Smooth muscle cell of the brain vasculature (primary cell): ENCODE measurements at regions not wholly inside any gene's neighbourhood (a gene's known extent, or its start where the extent isn't known, plus 50 kb on each side); places are given as distances from the start of the nearest gene placed in this dataset.
A peak's percentile ranks its signal among the peaks of the same experiment; 100 is the strongest.
"Not testable (repeated sequence)": the region's sequence is repeated elsewhere in the genome, so short reads cannot be mapped to it uniquely, and the experiment has no call there.

Experiments used
- DNase-seq: peaks from one replicate; pipeline ENCODE4 v3.0.0-alpha.2; 2012; ENCODE audit warnings: low read depth, low spot score

DNA sequence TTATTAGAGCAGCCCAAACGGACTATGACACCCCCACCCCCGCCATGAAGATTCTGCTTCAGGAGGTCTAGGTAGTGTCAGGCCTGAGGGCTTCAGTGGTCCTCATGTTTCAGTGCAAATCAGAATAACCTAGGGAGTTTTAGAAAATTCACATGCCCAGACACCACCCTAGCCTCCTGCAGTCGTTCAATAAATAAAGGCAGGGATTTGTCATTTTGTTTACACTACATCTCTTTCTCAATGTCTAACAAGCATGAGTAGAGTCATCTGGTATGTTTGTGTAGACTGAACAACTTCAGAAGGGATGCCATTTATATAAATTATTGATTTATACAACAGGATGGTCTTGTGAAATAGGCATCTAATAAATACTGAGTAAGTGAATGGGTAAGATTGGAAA is 112.1 kb upstream of the SERPINE2 start:
- DNase-seq: no peak

DNA sequence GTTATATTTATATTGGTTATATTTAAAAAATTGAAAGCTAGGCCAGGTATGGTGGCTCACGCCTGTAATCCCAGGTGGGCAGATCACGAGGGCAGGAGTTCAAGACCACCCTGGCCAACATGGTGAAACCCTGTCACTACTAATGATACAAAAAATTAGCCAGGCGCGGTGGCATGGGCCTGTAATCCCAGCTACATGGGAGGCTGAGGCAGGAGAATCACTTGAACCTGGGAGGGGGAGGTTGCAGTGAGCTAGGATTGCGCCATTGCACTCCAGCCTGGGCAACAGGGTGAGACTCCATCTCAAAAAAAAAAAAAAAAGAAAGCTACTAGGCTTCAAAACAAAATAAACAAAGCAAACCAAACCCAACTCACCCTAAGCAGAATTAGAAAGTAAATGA is 109.0 kb upstream of the SERPINE2 start:
- not testable (repeated sequence) for DNase-seq

DNA sequence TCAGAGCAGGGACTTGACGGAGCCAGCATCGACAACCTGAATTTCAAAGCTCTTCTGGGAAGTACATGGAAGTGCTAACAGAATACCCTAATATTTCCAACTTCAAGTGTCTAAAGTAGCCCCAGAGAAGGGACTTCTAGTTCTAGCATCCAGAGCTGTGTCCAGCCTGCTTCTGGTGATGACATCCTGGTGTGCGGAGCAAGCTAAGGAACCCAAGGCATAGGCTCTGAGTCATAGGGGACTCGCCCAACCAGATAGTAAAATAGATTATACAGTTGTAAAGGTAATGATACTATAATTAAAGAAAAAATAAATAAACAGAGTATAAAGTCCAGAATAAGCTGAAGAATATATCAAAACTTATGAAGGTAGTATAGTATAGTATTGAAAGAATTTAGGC is 108.1 kb upstream of the SERPINE2 start:
- DNase-seq: no peak

DNA sequence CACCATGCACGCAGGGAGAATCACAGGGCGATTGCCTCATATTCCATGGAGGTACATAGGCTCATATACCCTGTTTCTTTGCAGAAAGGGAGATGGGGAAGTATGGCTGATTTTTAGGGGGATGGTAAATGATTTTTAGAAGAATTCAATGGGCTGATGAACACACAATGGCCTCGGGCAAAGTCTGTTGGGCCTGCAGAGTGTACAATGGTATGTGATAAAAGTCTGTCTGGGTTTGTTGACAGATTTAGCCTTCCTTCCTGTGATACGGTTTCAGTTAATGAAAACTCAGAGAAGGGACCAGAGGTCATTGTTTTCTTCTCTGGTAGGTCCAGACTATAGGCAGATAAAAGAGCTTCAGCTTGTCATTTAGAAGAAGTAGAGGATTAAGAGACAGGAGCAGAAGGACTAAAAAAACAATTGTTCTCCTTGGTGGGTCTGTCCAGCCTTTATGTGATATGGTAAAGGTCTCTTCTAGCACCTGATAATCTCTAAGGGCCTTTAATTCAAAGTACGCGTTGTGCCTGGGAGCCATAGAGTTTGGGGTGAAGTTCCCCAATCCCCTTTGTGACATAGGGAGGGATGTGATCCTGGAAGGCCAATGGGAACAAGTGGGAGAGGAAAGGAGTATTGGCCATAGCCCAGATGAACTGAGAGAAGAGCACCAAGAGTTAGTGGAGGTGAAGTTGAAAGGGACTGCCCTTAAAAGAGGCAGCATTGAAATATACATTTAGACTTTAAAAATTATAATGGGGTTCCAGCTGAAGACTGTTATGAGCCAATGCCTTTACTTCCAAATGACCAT is 107.5 kb upstream of the SERPINE2 start:
- DNase-seq: no peak

DNA sequence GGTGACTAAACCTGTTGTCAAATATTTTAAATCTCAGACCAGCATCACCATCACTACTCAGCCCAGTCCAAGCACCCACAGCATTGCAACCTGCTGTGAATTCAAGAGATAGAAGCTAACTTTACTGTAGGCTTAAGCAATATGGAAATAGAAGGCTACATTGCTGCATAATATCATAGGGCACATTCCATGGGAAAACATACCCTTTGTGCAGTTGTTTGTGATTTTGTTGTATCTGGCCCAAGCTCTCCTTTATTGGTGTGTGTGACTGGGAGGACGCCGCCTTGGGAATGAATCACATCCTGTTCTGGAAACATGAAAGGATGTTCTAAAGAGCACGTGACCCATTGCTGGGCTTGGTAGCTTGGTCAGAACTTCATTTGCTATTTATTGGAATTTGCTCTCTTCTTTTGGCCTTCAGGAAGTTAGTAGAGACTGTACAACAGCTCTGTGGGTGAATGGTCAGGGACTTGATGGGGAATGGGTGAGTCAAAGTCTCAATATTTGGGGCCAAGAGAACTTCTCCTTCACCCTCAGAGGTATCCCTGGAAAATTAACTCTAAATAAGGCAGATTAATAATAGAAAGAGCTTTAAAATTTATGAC is 106.8 kb upstream of the SERPINE2 start:
- DNase-seq: peak; percentile 44

DNA sequence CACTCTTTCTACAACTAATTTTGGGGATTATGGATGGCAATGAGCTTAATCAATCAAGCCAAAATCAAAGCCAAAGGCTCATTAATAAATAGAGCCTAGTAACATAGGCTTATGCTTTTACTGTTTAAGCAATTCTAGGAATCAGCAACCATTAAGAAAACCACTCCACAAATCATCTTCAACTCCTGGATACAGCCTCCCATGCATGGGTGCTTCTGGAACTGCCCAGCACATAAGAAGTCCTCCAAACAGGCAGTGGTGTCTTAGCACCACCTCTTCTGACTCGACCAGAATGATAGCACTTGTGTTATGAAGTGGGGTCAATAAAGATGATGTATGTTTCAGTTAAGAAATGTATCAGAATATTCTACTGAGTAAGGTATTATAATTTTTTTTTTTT is 104.4 kb upstream of the SERPINE2 start:
- DNase-seq: no peak

DNA sequence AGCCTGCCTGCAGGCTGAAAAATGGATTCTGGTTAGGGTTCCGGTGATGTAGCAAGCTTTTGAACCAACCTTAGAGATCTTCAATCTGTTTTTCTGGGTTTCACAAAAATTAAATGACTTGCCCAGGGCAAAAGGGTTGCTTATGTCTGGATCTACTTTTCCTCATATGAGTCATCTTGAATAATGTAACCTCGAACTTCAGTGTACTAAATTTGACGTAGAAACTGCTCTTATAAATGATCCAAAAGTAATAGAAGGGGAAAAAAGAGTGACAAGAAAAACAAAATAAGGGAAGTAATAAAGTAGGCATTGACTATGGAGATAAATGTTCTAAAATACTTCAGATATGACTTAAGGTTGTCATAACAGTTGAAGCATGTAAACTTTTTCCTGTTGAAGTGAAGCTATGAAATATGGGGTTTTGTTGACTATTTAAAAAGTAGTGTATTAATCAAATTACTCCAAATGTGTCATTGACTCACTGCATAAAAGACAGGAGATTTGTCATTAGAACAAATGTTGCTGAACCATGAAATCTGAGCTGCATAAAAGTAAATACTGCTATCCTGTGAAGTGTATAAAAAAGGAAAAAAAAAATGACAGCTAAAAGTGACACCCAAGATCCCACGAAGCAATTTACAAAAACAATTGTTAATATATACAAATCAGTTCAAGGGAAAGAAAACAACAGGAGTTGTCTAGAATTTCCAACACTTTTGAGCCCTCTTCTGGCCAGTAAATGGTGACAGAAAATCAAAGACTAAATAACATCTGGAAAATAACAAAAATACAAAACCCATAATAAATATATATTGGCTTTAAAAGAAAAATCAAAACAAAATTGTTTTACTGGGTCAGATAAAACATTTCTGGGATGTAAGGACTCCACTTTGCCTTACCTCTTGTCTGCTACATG is 103.6 kb upstream of the SERPINE2 start:
- DNase-seq: no peak

DNA sequence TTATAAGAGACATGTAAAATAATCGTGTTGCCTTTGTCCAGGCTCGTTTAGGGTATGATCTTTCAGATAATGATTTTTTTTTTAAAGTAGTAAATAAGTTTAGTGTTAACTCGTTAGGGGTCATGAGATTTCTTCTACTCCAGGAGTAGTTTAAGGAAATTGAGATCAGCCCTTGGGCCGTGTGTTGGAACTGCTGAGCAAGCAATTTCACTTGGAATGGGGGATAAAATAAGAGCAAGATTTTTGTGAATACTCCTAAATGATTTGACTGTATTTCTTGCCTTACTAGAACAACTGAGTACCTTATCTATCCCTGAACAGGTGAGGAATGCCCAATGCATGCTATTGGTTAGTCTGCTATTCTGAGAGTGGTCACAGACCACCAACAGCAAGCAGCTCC is 102.2 kb upstream of the SERPINE2 start:
- no peak for DNase-seq

DNA sequence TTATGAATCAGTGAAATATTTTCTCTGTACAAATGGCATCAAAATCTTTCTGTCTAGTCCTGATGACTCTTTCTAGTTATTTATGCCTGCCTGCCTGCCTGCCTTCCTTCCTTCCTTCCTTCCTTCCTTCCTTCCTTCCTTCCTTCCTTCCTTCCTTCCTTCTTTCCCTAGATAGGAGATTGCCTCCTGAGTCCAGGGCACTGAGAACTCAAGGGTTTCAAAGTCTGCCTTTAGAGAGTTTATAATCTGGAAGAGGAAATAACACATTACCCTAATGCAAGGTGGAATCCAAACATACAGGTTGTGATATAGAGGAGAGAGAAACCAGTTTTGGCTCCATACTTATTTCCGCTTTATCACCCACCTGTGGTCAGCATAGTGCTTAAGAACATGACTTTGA is 98.1 kb upstream of the SERPINE2 start:
- no peak for DNase-seq

DNA sequence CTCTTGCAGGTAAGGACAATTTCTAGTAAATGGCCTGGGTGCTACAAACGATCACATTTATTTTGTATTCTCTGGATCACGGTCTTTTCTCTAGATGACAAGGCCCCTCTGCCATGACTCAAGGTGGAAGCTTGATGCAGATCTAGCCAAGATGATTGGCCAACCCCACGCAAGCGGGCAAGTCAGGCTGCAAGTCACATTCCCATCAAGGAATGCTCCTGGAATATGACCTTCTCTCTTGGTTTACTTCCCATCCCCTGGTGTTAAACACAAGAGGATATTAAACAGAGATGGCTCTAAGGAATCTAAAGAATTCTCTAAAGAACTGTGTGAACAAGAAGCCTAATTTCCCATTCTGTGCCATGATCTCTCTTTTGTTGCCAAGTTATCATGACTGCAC is 97.3 kb upstream of the SERPINE2 start:
- no peak for DNase-seq

- DNase-seq: no peak
These were observed 96.8 kb upstream of the SERPINE2 start for GRCh38 chr2:224135881-224136280.

DNA sequence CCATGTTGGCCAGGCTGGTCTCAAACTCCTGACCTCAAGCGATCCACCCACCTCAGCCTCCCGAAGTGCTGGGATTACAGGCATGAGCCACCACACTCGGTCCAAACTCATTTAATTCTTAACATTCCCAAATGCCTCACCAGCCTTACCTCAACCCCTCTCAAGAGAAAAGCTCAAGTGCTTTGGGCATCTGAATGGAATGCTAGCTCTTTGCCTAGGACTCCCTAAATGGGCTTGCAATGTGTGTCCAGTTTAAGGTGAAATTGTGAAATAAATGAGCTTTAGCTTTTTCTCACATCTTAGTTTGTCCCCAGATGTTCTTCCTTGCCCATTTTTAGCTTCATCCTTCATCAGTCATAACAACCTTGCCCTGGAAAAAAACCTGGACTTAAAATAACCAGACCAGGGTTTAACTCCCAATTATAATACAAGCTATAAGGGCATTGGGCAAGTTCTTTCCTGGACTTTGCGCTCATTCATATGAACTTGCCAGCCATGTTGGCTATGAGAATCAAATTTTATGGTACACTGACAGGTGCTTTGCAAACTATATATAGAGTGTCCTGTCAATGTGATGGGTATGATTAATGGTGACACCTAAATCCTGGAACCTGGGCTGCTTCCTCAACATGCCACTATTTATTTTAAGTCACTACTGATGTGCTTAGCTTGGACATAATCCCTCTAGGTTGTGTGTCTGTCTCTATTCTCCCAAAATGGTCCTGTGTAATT is 95.1 kb upstream of the SERPINE2 start:
- DNase-seq: no peak

- DNase-seq: no peak
These were observed 94.3 kb upstream of the SERPINE2 start for GRCh38 chr2:224133387-224133786.

DNA sequence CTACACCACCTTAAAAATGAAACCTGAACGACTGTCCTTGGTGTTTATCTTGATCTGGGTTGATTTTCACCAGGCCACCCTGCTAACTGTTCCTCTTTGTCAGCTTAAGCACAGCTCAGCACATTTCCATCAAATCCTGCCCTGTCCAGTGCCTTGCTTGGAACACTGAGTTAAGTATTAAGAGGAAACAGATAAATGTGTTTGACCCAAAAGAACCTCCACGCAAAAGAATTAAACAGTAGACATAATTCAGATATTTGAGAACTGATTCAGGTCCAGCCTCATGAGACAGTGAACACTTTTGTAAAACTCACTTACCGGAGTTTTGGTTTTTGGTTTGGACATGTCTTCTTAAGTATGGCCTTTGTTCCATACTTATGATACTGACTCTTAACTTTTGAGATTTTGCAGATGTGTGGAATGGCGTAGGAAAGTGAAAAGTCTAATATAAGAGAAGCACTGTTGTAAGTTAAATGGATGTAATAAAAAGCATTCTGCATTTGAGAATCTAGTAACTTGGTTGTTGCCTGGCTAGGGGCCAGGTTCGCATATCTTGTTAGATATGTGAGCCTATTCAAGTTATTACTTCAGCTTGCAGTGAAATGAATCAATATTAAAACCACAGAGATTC is 88.9 kb upstream of the SERPINE2 start:
- DNase-seq: no peak

GRCh38 chr2:224126440-224126839 is 87.4 kb upstream of the SERPINE2 start:
- DNase-seq: no peak

DNA sequence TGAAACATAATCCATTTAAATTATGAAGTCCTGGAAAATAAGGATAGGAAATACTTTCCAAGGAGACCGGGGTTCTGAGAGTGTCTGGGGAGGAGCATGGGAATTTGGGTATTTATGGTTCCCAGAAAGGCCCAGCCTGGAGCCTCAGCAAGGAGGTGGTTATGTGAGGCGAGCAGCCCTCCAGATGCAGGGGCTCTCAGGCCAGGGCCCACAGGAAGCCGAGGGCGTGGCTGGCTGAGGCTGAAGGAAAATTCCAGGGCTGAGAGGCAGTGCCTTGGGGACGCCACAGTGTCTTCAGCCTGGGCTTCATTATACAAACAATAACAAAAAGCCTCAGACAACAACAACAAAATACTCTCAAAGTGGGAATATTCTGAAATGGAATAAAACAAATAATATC is 86.9 kb upstream of the SERPINE2 start:
- DNase-seq: no peak

DNA sequence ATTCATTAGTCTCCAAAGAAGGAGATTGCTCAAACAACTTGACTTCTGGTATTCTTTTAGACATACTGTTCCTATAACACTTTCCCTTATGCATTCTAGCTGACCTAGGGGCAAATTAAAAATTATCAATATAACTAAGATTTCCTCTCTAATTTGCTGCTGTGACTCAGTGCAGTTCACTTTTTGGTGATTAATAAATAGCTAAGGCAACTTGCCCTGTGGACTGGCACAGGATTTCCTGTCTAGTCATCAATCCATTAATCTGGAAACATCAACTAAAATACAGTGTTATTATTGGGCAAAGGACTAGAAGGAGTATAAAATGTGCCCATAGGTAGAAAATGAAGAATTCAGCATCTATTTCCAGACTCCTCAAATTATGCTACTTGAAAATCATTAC is 83.5 kb upstream of the SERPINE2 start:
- DNase-seq: no peak

- DNase-seq: no peak
These were observed 82.5 kb upstream of the SERPINE2 start for GRCh38 chr2:224121406-224122067.

- DNase-seq: no peak
These were observed 81.9 kb upstream of the SERPINE2 start for GRCh38 chr2:224120986-224121385.

DNA sequence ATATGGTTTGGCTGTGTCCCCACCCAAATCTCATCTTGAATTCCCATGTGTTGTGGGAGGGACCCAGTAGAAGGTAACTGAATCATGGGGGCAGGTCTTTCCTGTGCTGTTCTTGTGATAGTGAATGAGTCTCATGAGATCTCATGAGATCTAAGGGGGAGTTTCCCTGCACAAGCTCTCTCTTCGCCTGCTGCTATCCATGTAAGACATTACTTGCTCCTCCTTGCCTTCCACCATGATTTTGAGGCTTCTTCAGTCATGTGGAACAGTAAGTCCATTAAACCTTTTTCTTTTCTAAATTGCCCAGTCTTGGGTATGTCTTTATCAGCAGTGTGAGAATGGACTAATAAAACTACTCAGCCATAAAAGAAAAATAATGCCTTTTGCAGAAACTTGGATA is 80.8 kb upstream of the SERPINE2 start:
- DNase-seq: not testable (repeated sequence)

DNA sequence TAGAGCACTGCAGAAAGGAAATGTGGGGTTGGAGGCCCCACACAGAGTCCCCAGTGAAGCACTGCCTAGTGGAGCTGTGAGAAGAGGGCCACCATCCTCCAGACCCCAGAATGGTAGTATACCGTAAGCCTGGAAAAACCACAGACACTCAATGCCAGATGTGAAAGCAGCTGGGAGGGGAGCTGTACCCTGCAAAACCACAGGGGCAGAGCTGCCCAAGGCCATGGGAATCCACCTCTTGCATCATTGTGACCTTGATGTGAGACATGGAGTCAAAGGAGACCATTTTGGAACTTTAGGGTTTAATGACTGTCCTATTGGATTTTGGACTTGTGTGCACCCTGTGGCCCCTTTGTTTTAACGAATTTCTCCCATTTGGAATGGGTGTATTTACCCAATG is 75.3 kb upstream of the SERPINE2 start:
- DNase-seq: no peak
